Esophagus squamous epithelium (tissue), 5 donors: ENCODE measurements at regions not wholly inside any gene's neighbourhood (a gene's known extent, or its start where the extent isn't known, plus 50 kb on each side); places are given as distances from the start of the nearest gene placed in this dataset.

Source experiments
- DNase-seq: peaks from one replicate; lab custom pipeline; 2025; lab: John Stamatoyannopoulos, UW
- H3K27ac ChIP-seq, 4 donors: fragments of 200-600 bp; sonication (generic); one replicate each; pipeline ENCODE4 v1.5.1; 2016 to 2019; ENCODE audit warnings: mild to moderate bottlenecking in 1 of 4
- H3K27me3 ChIP-seq, 4 donors: fragments of 200-600 bp; sonication (generic); 1 replicate in 3 of 4; 2 replicates in 1 of 4; pipeline versions ENCODE4 v1.5.1 to v1.6.0; 2017 to 2021; ENCODE audit warnings: antibody characterized with exemption in 1 of 4
- H3K36me3 ChIP-seq, 3 donors: fragments of 200-600 bp; sonication (generic); one replicate each; pipeline ENCODE4 v1.5.1; 2016 to 2019
- H3K4me1 ChIP-seq, 3 donors: fragments of 200-600 bp; sonication (generic); one replicate each; pipeline ENCODE4 v1.5.1; 2017 to 2019
- H3K4me3 ChIP-seq, 4 donors: fragments of 200-600 bp; sonication (generic); 1 replicate in 3 of 4; 2 replicates in 1 of 4; pipeline ENCODE4 v1.5.1; 2016 to 2019; ENCODE audit warnings: mild to moderate bottlenecking in 2 of 4, moderate library complexity in 1 of 4
- H3K9me3 ChIP-seq, 3 donors: fragments of 200-600 bp; sonication (generic); one replicate each; pipeline ENCODE4 v1.5.1; 2016 to 2019
- CTCF ChIP-seq, 6 experiments: fragments of 450-650 bp in 4 of 6; fragments of 200-600 bp in 2 of 6; sonication (generic) in 2 of 6; IDR thresholded peaks; one replicate each; pipeline ENCODE4 v1.5.1; 2016 to 2019; ENCODE audit warnings: antibody characterized with exemption in 6 of 6, mild to moderate bottlenecking in 4 of 6, moderate library complexity in 4 of 6
- POLR2A ChIP-seq, 4 donors: fragments of 450-650 bp; IDR thresholded peaks; one replicate each; pipeline ENCODE4 v1.6.1; 2017; ENCODE audit warnings: antibody characterized with exemption in 4 of 4, mild to moderate bottlenecking in 4 of 4, moderate library complexity in 3 of 4
- WGBS, 2 donors: methylation state at CpG; one replicate each; pipeline ENCODE4 v1.1.5; 2018; 5-methylcytosine and 5-hydroxymethylcytosine counted together
- intact Hi-C: fragments of 100-400 bp; cut with DNase I; formaldehyde crosslinking; loops from one replicate; pipeline ENCODE4 v1.15.0; 2022
- donor health status: DM: yes; HTN: yes; CAD: no.

DNA sequence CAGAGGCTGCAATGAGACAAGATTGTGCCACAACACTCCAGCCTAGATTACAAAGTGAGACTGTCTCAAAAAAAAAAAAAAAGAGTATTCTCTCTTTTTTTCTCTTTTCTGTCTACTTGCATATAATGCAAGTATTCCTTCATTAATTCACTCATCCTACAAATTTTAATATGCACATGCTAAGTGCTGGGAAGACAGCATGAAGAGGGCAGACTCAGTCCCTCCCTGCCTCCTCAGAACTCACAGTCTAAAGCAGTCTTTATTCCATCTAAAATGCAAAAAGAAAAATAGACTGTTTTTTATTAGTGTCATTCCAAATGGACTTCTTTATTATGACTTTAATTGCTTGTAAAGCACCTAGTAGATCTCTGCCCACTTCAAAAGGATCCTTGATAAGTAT lies 85.6 kb downstream of the NKX6-1 start:
- no peaks in the 10 kb centered on the region for H3K9me3 ChIP-seq
- no peaks in the 10 kb centered on the region for H3K27me3 ChIP-seq
- no peak overlapping the region for H3K27ac ChIP-seq
- H3K4me3 ChIP-seq, result no peak overlapping the region
- no peaks in the 10 kb centered on the region for H3K36me3 ChIP-seq
- no peak for DNase-seq
- H3K4me1 ChIP-seq, result peaks cover 0 to 3% (median 0%) of the 10 kb centered on the region in 3 donors
- intact Hi-C loops, result no loop called here
- no peak for TF ChIP-seq CTCF (IDR thresholded peaks at IDR 0.05)
- TF ChIP-seq POLR2A (IDR thresholded peaks at IDR 0.05), result no peak

- H3K4me3 ChIP-seq, result no peak overlapping the region
- no peaks in the 10 kb centered on the region for H3K9me3 ChIP-seq
- intact Hi-C loops, result no loop called here
- H3K27ac ChIP-seq, result no peak overlapping the region
- no peaks in the 10 kb centered on the region for H3K27me3 ChIP-seq
- 89% methylated on average over 1 of the region's 1 CpG for WGBS, 2 donors
- no peak for TF ChIP-seq POLR2A (IDR thresholded peaks at IDR 0.05)
- TF ChIP-seq CTCF (IDR thresholded peaks at IDR 0.05), result no peak
- no peaks in the 10 kb centered on the region for H3K36me3 ChIP-seq
- peaks cover 0 to 3% (median 0%) of the 10 kb centered on the region in 3 donors for H3K4me1 ChIP-seq
- no peak for DNase-seq
Measured at GRCh38 chr4:84412062-84412461, 87.0 kb downstream of the NKX6-1 start.

DNA sequence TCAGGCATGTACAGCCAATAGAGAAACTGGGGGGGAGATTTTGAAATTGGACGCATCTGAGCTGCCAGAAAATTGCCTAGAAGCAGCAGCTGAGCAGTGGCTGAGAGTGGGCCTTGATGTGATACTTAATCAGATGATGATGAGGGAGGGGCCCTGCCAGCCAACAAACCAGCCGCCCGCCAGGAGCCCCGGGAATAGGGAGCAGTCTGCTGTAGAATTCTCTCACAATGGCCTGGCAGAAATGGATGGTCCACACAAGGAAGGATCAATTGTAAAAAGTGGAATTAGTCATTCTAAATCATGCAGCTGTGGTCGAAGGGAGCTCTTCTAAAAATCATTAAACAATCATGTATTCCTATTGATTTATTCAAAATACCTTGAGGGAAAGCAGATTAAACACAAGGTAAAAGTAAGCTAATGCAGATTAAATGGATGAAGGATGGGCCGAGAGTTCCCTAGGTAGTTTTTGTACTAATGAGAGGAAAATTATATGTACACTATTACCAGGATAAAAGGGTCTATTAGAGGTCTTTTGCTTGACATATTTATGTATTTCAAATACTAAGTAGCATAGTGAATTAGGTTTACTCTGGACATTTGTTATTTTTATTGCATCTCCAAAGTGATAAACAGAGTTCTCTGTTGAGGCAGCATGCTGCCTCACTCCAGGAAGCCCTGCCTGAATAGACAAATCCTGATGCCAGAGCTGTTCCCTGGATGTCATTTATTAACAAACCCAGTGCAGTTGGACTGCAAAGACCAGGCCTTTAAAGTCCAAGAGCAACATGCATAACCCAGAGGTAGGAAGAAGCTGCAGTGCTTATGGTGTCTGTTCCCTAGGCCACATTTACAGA lies 91.3 kb downstream of the NKX6-1 start:
- 67 to 70% methylated on average over 6 of the region's 6 CpGs for WGBS, 2 donors
- intact Hi-C loops, result no loop called here
- no peak overlapping the region for H3K27ac ChIP-seq
- H3K36me3 ChIP-seq, result no peaks in the 10 kb centered on the region
- H3K4me3 ChIP-seq, result no peak overlapping the region
- peaks cover 0 to 3% (median 0%) of the 10 kb centered on the region in 3 donors for H3K4me1 ChIP-seq
- H3K9me3 ChIP-seq, result no peaks in the 10 kb centered on the region
- DNase-seq, result no peak
- TF ChIP-seq POLR2A (IDR thresholded peaks at IDR 0.05) (no peak), CTCF (IDR thresholded peaks at IDR 0.05) (no peak)
- no peaks in the 10 kb centered on the region for H3K27me3 ChIP-seq

GRCh38 chr4:84403656-84404055 lies 95.4 kb downstream of the NKX6-1 start:
- 64 to 80% methylated on average over 4 of the region's 4 CpGs for WGBS, 2 donors
- Histone ChIP-seq H3K4me3 (no peak overlapping the region), H3K9me3 (no peaks in the 10 kb centered on the region), H3K27me3 (no peaks in the 10 kb centered on the region), H3K36me3 (no peaks in the 10 kb centered on the region), H3K4me1 (no peaks in the 10 kb centered on the region), H3K27ac (no peak overlapping the region)
- no peak for DNase-seq
- TF ChIP-seq CTCF (IDR thresholded peaks at IDR 0.05) (no peak), POLR2A (IDR thresholded peaks at IDR 0.05) (no peak)
- intact Hi-C loops, result no loop called here

DNA sequence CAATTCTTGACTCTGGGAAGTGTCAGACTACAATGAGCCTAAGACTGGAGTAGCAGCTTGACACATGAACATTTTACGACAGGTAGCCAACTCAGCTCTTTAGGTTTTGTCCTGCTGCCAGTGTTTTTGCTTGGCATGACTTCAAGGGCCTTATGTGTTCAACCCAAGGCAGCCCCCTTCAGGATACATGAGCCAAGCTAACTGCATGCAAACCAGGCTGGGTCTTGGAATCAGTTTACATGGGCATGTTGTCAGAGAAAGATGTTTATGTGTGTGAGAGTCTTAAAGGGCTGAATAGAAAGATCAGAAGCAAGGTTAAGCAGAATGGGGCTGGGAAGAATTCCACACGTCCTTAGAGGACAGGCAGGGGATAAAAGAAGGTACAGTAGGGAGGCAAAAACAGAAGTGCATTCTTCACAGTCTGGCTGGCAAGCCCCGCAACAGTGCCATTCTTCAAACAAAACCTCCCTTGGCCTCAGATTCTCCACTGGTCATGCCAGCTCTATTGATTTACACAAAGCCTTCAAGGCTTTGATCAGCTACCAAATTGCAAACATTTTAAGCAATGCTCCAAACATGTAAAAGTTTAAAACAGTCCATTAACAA lies 97.3 kb downstream of the NKX6-1 start:
- H3K27me3 ChIP-seq, result no peaks in the 10 kb centered on the region
- 13 to 35% methylated on average over 3 of the region's 3 CpGs for WGBS, 2 donors
- H3K9me3 ChIP-seq, result no peaks in the 10 kb centered on the region
- no peak overlapping the region for H3K27ac ChIP-seq
- TF ChIP-seq POLR2A (IDR thresholded peaks at IDR 0.05) (no peak), CTCF (IDR thresholded peaks at IDR 0.05) (no peak)
- no peaks in the 10 kb centered on the region for H3K4me1 ChIP-seq
- no peaks in the 10 kb centered on the region for H3K36me3 ChIP-seq
- H3K4me3 ChIP-seq, result no peak overlapping the region
- DNase-seq, result no peak
- intact Hi-C loops, result no loop called here
